Adrenal gland (tissue), 5 donors: ENCODE measurements at regions not wholly inside any gene's neighbourhood (a gene's known extent, or its start where the extent isn't known, plus 50 kb on each side); places are given as distances from the start of the nearest gene placed in this dataset.

Source experiments
- POLR2A ChIP-seq, 2 donors: fragments of 450-650 bp; IDR thresholded peaks; one replicate each; pipeline ENCODE4 v1.6.1; 2017; ENCODE audit warnings: antibody characterized with exemption in 2 of 2, mild to moderate bottlenecking in 2 of 2, moderate library complexity in 1 of 2
- TF ChIP-seq, protein P1 (sequence below), 6 experiments: fragments of 450-650 bp in 4 of 6; fragments of 200-600 bp in 2 of 6; sonication (generic) in 1 of 6; IDR thresholded peaks; 1 replicate in 5 of 6; 2 replicates in 1 of 6; pipeline versions ENCODE4 v1.5.1 to v1.8.0; 2016 to 2021; ENCODE audit warnings: antibody characterized with exemption in 6 of 6, mild to moderate bottlenecking in 2 of 6, moderate library complexity in 1 of 6
- donor health status: DM: no; HTN: no; CAD: no.

DNA sequence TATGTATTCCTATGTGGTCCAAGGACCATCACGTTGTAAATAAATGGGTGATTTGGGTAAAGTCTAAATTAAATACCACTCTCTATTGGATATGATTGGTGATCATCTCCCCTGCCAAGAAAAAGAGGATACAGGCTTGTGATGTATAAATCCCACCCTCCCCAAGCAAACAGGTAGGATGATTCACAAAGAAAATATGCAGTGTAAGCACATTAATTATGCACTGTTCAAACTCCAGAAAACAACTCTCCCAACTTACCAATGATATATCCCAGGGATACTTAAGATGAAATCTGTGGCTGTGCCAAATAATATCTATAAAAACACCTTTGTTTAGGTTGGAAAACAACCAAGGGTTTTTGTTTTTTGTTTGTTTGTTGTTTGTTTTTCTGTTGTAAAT lies 795.9 kb downstream of the XPNPEP1 start:
- no peak for TF ChIP-seq POLR2A (IDR thresholded peaks at IDR 0.05)
- TF ChIP-seq, protein P1, sequence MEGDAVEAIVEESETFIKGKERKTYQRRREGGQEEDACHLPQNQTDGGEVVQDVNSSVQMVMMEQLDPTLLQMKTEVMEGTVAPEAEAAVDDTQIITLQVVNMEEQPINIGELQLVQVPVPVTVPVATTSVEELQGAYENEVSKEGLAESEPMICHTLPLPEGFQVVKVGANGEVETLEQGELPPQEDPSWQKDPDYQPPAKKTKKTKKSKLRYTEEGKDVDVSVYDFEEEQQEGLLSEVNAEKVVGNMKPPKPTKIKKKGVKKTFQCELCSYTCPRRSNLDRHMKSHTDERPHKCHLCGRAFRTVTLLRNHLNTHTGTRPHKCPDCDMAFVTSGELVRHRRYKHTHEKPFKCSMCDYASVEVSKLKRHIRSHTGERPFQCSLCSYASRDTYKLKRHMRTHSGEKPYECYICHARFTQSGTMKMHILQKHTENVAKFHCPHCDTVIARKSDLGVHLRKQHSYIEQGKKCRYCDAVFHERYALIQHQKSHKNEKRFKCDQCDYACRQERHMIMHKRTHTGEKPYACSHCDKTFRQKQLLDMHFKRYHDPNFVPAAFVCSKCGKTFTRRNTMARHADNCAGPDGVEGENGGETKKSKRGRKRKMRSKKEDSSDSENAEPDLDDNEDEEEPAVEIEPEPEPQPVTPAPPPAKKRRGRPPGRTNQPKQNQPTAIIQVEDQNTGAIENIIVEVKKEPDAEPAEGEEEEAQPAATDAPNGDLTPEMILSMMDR (IDR thresholded peaks at IDR 0.05): no peak
